Stomach (tissue), 4 donors: ENCODE measurements at regions not wholly inside any gene's neighbourhood (a gene's known extent, or its start where the extent isn't known, plus 50 kb on each side); places are given as distances from the start of the nearest gene placed in this dataset.

Experiments used
- CTCF ChIP-seq, 7 experiments: fragments of 450-650 bp in 4 of 7; fragments of 200-600 bp in 3 of 7; sonication (generic) in 3 of 7; IDR thresholded peaks; one replicate each; pipeline ENCODE4 v1.5.1; 2016 to 2019; ENCODE audit warnings: antibody characterized with exemption in 7 of 7, control low read depth in 2 of 7, mild to moderate bottlenecking in 1 of 7
- POLR2A ChIP-seq, 4 donors: fragments of 450-650 bp; IDR thresholded peaks; one replicate each; pipeline ENCODE4 v1.6.1; 2016; ENCODE audit warnings: antibody characterized with exemption in 4 of 4, control low read depth in 2 of 4, mild to moderate bottlenecking in 1 of 4, moderate library complexity in 1 of 4
- POLR2AphosphoS5 ChIP-seq, 3 donors: sonication (generic); formaldehyde crosslinking; IDR thresholded peaks; one replicate each; pipeline ENCODE4 v1.6.1; 2016; ENCODE audit warnings: antibody characterized with exemption in 3 of 3

GRCh38 chr2:3001615-3002560 lies 375.7 kb downstream of the EIPR1 start:
- TF ChIP-seq CTCF (IDR thresholded peaks at IDR 0.05) (no peak), POLR2AphosphoS5 (IDR thresholded peaks at IDR 0.05) (no peak), POLR2A (IDR thresholded peaks at IDR 0.05) (no peak)
